HG02798 (cell line): ENCODE measurements at regions not wholly inside any gene's neighbourhood (a gene's known extent, or its start where the extent isn't known, plus 50 kb on each side); places are given as distances from the start of the nearest gene placed in this dataset.
"Not testable (repeated sequence)": the region's sequence is repeated elsewhere in the genome, so short reads cannot be mapped to it uniquely, and the experiment has no call there.

ENCODE experiments used
- ATAC-seq: cut with Tn5 transposase; IDR thresholded peaks from one replicate; pipeline ENCODE4 v1.9.1; 2021; ENCODE audit warnings: mild to moderate bottlenecking; ENCODE audit not compliant: unreplicated experiment, poor library complexity

GRCh38 chr7:106713452-106713851 lies 52.5 kb upstream of the CCDC71L start:
- ATAC-seq, result not testable (repeated sequence)

- not testable (repeated sequence) for ATAC-seq
Observed at GRCh38 chr7:106714590-106715442, 53.9 kb upstream of the CCDC71L start.

GRCh38 chr7:106715730-106716129 lies 54.8 kb upstream of the CCDC71L start:
- no peak for ATAC-seq

- no peak for ATAC-seq
Observed at GRCh38 chr7:106717254-106717954, 56.4 kb upstream of the CCDC71L start.

GRCh38 chr7:106717955-106718871 lies 57.3 kb upstream of the CCDC71L start:
- ATAC-seq, result no peak

GRCh38 chr7:106720641-106721040 lies 59.7 kb upstream of the CCDC71L start:
- ATAC-seq, result no peak

- no peak for ATAC-seq
Observed at GRCh38 chr7:106721816-106722785, 61.1 kb upstream of the CCDC71L start.

GRCh38 chr7:106723398-106723797 lies 62.4 kb upstream of the CCDC71L start:
- ATAC-seq, result no peak

GRCh38 chr7:106729720-106730385 lies 68.9 kb upstream of the CCDC71L start:
- ATAC-seq, result no peak

GRCh38 chr7:106731187-106731586 lies 70.2 kb upstream of the CCDC71L start:
- peak; percentile 90 for ATAC-seq

- no peak for ATAC-seq
Observed at GRCh38 chr7:106731646-106732444, 70.9 kb upstream of the CCDC71L start.

GRCh38 chr7:106735637-106736036 lies 74.7 kb upstream of the CCDC71L start:
- no peak for ATAC-seq

- no peak for ATAC-seq
Observed at GRCh38 chr7:106736123-106736507, 75.2 kb upstream of the CCDC71L start.

- ATAC-seq, result peak; percentile 85
Observed at GRCh38 chr7:106736508-106737201, 75.7 kb upstream of the CCDC71L start.

GRCh38 chr7:106737202-106737562 lies 76.2 kb upstream of the CCDC71L start:
- no peak for ATAC-seq

- no peak for ATAC-seq
Observed at GRCh38 chr7:106740806-106741205, 79.8 kb upstream of the CCDC71L start.

GRCh38 chr7:106744563-106745091 lies 83.7 kb upstream of the CCDC71L start:
- ATAC-seq, result no peak
